ENCODE measurements at regions not wholly inside any gene's neighbourhood (a gene's known extent, or its start where the extent isn't known, plus 50 kb on each side); places are given as distances from the start of the nearest gene placed in this dataset.

DNA sequence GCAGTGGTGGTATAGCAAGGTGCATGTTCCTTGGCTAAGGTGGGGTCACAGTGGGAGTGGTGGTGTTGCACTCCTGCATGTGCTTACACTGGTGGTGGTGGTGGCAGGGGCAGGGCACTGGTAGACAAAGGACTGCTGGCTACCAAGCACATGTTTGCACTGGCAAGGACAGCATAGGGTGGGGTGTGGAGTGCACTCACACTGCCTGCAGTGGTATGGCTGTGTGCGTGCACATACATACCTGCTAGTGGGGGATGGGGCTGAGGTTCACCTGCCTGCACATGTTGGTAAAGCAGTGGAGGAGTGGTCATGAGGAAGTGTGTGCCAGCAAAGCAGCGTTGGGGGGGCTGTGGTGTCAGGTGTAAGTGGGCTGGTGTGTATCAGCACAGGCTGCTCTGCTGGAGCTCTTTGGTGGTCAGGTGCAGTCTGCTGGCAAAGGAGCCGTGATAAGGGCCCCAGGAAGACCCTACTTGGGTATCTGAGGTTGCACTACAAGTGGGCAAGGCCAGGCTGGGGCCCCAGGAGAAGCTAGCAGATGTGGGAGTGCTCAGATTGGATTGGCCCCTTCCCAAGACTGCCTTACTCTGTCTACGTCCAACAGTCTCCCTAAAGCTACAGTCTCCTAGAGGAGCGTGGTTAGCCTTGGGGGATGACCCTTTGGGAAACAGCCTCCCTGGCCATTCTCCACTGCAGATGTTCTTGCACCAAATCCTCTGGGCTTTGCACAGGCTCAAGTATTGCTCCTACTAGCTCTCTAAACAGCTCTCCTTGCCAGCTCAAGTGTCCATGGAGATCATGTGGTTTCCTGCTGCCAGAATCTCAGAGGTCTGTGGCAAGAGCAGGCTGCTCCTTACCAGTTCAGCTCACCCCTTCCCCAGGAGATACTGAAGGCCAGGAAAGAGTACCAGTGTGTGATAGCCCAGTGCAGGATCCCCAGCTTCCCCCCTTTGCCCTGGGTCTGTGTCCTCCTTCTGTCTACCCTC is 486.3 kb upstream of the PABPC4L start:
- H3K27ac Mint-ChIP-seq: no peak overlapping the region
- DNase-seq: no peak
- H3K4me1 Mint-ChIP-seq (ENCODE audit: low read depth): no peaks in the 10 kb centered on the region
- no peaks in the 10 kb centered on the region for H3K36me3 Mint-ChIP-seq
- CTCF ChIA-PET: no interaction called here
- H3K27me3 Mint-ChIP-seq: no peaks in the 10 kb centered on the region
- POLR2A ChIA-PET: no interaction called here
- peaks cover 5% of the 10 kb centered on the region for H3K9me3 Mint-ChIP-seq
- no peak overlapping the region for H3K4me3 Mint-ChIP-seq
- intact Hi-C loops (cut with micrococcal nuclease): no loop called here

DNA sequence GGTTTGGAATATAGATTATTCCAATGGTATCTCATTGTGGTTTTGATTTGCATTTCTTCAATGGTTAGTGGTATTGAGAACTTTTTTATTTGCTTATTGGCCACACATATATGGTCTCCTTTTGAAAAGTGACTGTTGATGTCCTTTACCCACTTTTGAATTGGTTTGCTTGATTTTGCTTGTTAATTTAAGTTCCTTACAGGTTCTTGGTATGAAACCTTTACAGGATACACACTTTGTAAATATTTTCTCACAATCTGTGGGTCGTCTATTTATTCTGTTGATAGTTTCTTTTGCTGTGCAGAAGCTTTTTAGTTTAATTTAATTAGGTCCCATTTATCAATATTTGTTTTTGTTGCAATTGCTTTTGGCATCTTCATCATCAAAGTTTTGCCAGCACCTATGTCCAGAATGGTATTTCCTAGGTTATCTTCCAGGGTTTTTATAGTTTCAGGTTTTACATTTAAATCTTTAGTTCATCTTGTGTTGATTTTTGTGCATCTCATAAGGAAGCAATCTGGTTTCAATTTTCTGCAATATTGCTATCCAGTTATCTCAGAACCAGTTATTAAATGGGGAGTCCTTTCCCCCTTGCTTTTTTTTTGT is 475.7 kb upstream of the PABPC4L start:
- ChIA-PET POLR2A (no interaction called here), CTCF (no interaction called here)
- Mint-ChIP-seq H3K27ac (no peak overlapping the region), H3K27me3 (no peaks in the 10 kb centered on the region), H3K4me1 (ENCODE audit: low read depth) (no peaks in the 10 kb centered on the region), H3K36me3 (no peaks in the 10 kb centered on the region), H3K4me3 (no peak overlapping the region), H3K9me3 (peaks cover 25% of the 10 kb centered on the region)
- DNase-seq: no peak
- intact Hi-C loops (cut with micrococcal nuclease): no loop called here

DNA sequence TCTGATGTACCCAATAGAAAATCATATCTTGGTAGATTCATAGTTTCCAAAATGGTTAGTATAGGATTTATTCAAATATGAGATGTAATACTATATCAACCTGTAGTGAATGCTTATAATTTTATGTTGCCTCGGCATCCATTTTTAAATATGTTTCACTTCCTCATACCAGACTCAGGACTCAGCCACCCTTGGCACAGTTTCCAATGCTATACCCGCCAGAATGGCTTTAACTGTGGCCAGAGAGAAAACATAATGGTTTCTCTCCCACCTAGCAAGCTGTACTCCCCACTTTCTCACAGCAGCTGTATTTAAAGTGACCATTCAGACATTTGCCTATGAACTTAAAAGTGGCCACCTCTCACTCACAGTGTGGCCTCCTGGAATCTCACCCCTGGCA is 466.6 kb upstream of the PABPC4L start:
- CTCF ChIA-PET: no interaction called here
- Mint-ChIP-seq H3K9me3 (peaks cover 5% of the 10 kb centered on the region), H3K27me3 (no peaks in the 10 kb centered on the region), H3K27ac (no peak overlapping the region), H3K4me1 (ENCODE audit: low read depth) (no peaks in the 10 kb centered on the region), H3K4me3 (no peak overlapping the region), H3K36me3 (no peaks in the 10 kb centered on the region)
- intact Hi-C loops (cut with micrococcal nuclease): no loop called here
- no peak for DNase-seq
- POLR2A ChIA-PET: no interaction called here

DNA sequence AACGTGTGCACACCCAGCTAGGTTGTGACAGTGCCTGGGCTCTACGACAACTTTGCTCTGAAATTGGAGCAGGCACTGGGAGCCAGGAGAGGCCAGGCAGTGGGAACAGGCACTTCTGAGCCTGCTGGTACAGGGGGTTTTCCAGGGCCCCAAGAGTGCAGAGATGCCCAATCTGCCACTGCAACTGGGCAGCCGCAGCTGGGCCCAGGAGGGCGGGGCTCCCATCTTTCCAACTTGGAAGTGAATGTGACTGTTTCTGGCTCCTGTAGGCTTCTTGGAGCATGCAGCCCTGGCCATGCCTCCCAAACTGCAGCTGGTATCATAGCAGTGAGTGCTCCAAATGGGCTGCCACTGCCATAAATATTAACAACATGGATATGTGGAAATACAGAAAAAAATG is 465.1 kb upstream of the PABPC4L start:
- intact Hi-C loops (cut with micrococcal nuclease): no loop called here

DNA sequence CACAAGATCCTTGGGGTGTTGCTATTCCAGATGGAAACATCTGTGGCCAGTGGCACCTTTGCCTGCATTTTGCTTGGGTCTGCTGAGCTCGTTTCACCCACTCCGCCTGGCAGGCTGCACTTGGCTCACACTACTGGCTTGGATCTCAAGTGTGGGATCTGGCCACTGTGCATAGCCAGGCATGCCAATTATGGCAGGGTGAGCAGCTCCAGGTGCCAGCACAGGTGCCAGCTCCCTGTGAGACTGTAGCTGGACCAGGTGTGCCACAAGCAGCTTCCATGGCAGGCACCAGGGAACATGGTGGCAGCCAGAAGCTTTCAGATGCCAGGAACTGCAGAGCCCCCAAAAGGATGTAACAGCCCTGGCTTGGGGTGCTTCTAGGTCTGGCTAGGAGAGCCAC is 463.8 kb upstream of the PABPC4L start:
- Mint-ChIP-seq H3K4me3 (no peak overlapping the region), H3K4me1 (ENCODE audit: low read depth) (no peaks in the 10 kb centered on the region), H3K9me3 (peaks cover 7% of the 10 kb centered on the region), H3K27ac (no peak overlapping the region), H3K36me3 (no peaks in the 10 kb centered on the region), H3K27me3 (no peaks in the 10 kb centered on the region)
- ChIA-PET CTCF (no interaction called here), POLR2A (no interaction called here)
- intact Hi-C loops (cut with micrococcal nuclease): no loop called here
- no peak for DNase-seq

More for the DNA sequence above, 465.1 kb upstream of the PABPC4L start:
- DNase-seq: no peak
- H3K9me3 Mint-ChIP-seq: peaks cover 7% of the 10 kb centered on the region
- H3K27ac Mint-ChIP-seq: no peak overlapping the region
- H3K27me3 Mint-ChIP-seq: no peaks in the 10 kb centered on the region
- H3K4me3 Mint-ChIP-seq: no peak overlapping the region
- POLR2A ChIA-PET: no interaction called here
- CTCF ChIA-PET: no interaction called here
- no peaks in the 10 kb centered on the region for H3K4me1 Mint-ChIP-seq (ENCODE audit: low read depth)
- no peaks in the 10 kb centered on the region for H3K36me3 Mint-ChIP-seq

DNA sequence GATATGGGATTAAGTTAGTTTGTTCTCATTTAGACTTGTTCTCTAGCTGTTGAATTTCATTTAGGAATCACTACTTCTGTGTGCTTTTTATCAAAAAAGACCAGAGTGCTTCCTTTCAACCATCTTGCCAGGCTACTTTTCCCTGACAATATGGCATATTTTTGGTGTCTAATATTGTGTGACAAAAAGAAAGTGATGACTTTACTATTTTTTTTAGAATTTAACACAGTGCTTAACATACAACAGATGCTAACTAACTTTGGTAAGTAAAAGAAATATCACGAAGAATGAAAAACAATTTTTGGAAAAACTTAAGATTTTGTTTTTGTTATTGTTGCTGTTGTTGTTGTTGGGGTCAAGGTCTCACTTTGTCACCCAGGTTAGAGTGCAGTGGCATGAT is 462.2 kb upstream of the PABPC4L start:
- Mint-ChIP-seq H3K27me3 (no peaks in the 10 kb centered on the region), H3K9me3 (peaks cover 4% of the 10 kb centered on the region), H3K27ac (no peak overlapping the region), H3K36me3 (no peaks in the 10 kb centered on the region), H3K4me3 (no peak overlapping the region), H3K4me1 (ENCODE audit: low read depth) (no peaks in the 10 kb centered on the region)
- DNase-seq: no peak
- intact Hi-C loops (cut with micrococcal nuclease): no loop called here
- ChIA-PET CTCF (no interaction called here), POLR2A (no interaction called here)

DNA sequence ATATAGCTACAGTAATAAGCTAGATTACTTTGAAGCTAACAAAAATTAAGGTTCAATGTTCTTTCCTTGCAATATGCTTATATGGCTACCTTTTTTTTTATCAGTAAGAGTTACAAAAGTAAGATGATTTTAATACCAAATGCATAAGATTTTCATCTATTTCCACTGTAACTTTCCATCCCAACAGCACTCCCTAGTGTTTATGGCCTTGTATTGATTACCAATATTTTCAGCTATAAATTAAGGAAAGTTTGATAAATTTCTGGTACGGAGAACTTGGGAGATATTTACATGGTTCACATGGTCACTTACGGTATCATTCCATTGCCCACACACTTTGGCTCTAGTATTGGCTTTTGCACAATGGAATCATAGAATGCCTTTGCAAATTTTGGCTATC is 448.9 kb upstream of the PABPC4L start:
- Mint-ChIP-seq H3K36me3 (no peaks in the 10 kb centered on the region), H3K27ac (no peak overlapping the region), H3K9me3 (peaks cover 3% of the 10 kb centered on the region), H3K4me1 (ENCODE audit: low read depth) (no peaks in the 10 kb centered on the region), H3K27me3 (no peaks in the 10 kb centered on the region), H3K4me3 (no peak overlapping the region)
- intact Hi-C loops (cut with micrococcal nuclease): no loop called here
- POLR2A ChIA-PET: no interaction called here
- CTCF ChIA-PET: no interaction called here
- DNase-seq: no peak

DNA sequence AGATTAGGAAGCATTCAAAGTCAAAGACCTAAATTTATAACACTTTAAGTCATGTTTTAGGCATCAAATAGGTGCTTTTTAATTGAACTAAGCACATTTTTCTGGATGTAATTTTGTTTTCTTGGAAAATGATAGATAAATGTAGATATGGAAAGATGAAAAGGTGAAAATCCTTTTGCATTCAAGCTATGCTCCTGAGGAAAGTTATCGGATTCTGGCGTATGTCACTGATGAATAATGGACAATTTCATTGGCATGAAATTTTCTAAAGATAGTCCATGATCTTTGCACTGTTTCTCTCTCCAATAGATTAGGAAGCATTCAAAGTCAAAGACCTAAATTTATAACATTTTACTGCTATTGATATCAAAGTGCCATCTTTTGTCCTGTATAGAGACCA is 444.2 kb upstream of the PABPC4L start:
- intact Hi-C loops (cut with micrococcal nuclease): no loop called here
- Mint-ChIP-seq H3K27ac (no peak overlapping the region), H3K36me3 (no peaks in the 10 kb centered on the region), H3K9me3 (peaks cover 12% of the 10 kb centered on the region), H3K4me3 (no peak overlapping the region), H3K4me1 (ENCODE audit: low read depth) (no peaks in the 10 kb centered on the region), H3K27me3 (no peaks in the 10 kb centered on the region)
- ChIA-PET CTCF (no interaction called here), POLR2A (no interaction called here)
- no peak for DNase-seq

DNA sequence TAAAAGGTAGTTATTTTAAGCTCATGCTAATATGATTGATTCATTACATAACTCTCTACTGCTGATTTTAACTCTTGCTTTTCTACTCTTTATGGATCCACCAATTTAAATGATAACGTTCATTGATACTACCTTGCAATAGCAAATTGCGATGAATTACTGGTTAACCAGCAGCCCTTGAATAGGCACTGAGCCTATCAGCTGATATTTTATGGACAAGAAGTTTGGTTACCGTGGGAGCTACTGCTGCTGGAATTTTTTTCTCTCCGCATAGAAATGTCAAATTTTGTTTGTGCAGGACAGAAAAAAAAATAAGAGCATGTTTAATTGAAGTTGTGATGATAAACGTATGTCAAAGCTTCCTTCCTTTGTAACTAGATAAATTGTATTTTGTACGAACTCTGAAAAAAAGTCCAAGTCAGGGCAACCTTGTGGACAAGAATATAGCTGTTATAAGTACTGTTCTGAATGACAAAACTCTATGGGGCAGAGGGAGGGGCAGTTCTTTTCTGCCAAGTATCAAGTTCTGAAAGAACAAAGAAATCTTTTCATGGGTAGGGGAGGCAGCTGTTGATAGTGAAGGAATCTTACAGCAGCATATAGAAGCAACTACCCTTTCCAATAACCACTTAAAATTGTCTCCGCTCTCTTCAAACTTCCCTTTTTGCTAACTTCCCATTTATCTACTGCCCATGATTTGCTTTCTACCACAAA is 434.9 kb upstream of the PABPC4L start:
- Mint-ChIP-seq H3K9me3 (peaks cover 13% of the 10 kb centered on the region), H3K36me3 (no peaks in the 10 kb centered on the region), H3K27ac (no peak overlapping the region), H3K27me3 (no peaks in the 10 kb centered on the region), H3K4me3 (no peak overlapping the region), H3K4me1 (ENCODE audit: low read depth) (no peaks in the 10 kb centered on the region)
- no peak for DNase-seq
- POLR2A ChIA-PET: no interaction called here
- CTCF ChIA-PET: no interaction called here
- intact Hi-C loops (cut with micrococcal nuclease): no loop called here

DNA sequence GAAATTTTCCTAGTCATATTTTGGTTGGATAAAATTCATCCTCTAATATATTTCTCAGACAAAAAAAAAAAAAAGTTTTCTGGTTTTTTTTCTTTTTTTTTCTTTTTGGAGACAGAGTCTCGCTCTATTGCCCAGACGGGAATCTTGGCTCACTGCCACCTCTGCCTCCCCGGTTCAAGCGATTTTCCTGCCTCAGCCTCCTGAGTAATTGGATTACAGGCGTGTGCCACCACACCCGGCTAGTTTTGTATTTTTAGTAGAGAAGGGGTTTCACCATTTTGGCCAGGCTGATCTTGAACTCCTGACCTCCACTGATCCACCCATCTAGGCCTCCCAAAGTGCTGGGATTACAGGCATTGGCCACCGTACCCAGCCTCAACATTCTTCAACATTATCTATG is 432.7 kb upstream of the PABPC4L start:
- Mint-ChIP-seq H3K9me3 (peaks cover 11% of the 10 kb centered on the region), H3K27me3 (no peaks in the 10 kb centered on the region), H3K36me3 (no peaks in the 10 kb centered on the region), H3K4me1 (ENCODE audit: low read depth) (no peaks in the 10 kb centered on the region), H3K27ac (no peak overlapping the region), H3K4me3 (no peak overlapping the region)
- DNase-seq: no peak
- intact Hi-C loops (cut with micrococcal nuclease): no loop called here
- ChIA-PET POLR2A (no interaction called here), CTCF (no interaction called here)

DNA sequence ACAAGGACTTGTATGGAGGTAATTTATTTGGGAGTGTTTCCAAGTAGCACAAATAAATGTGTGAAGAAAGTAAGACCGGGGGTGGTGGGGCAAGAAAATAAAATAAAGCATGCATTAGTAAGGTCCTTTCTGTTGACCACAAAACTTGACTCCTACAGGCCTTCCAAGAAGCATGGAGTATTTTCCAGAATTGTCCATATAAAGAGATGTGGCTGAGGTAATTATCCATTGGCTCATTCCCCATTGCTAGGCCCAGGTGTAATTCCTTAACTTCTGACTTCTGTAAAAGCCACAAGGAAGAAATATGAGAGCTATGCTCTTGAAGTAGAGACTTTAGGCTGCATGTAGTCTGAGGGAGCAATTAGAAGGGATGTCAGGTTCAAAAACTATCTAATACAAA is 430.5 kb upstream of the PABPC4L start:
- ChIA-PET POLR2A (no interaction called here), CTCF (no interaction called here)
- intact Hi-C loops (cut with micrococcal nuclease): no loop called here
- Mint-ChIP-seq H3K4me1 (ENCODE audit: low read depth) (no peaks in the 10 kb centered on the region), H3K27me3 (no peaks in the 10 kb centered on the region), H3K4me3 (no peak overlapping the region), H3K9me3 (peaks cover 6% of the 10 kb centered on the region), H3K27ac (no peak overlapping the region), H3K36me3 (no peaks in the 10 kb centered on the region)
- no peak for DNase-seq

DNA sequence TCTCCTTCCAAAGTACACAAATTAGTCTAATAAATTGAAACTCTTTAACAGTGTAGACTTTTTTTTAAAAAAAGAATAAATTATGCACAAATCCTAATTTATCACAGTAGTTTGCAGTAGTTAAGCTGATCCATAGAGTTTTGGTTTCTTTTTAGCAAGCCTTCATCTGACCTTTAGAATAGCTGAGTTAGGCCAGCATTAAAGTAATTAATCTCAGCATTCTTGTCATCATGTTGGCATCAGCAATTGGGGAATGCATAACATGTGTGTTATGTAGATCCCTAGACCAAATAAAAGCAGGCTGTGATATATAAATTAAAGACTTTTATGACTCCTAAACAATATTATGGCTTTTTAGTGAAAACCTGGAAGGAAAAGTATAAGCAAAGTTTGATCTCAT is 426.5 kb upstream of the PABPC4L start:
- DNase-seq: no peak
- no peaks in the 10 kb centered on the region for H3K36me3 Mint-ChIP-seq
- no peaks in the 10 kb centered on the region for H3K27me3 Mint-ChIP-seq
- peaks cover 8% of the 10 kb centered on the region for H3K9me3 Mint-ChIP-seq
- H3K4me3 Mint-ChIP-seq: no peak overlapping the region
- intact Hi-C loops (cut with micrococcal nuclease): no loop called here
- ChIA-PET POLR2A (no interaction called here), CTCF (no interaction called here)
- H3K4me1 Mint-ChIP-seq (ENCODE audit: low read depth): no peaks in the 10 kb centered on the region
- no peak overlapping the region for H3K27ac Mint-ChIP-seq

DNA sequence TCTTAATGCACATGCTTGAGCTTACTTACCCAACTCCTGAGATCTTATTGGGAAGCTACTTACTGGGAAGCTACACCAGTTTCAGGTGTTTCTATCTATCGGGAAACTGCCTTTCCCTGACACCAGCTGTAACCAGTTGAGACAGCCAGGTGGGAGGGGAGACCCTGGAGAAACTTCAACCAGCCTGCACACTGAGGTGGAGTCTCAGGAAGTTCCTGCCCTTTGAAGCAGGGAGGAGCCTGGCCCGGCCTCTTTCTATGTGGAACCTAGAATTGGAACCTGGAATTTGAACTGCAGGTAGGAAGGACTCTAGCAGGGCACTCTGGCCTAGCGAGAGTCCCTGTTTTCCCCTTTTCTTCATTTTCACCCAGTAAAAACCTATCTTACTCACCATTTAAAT is 425.8 kb upstream of the PABPC4L start:
- intact Hi-C loops (cut with micrococcal nuclease): no loop called here
- Mint-ChIP-seq H3K4me1 (ENCODE audit: low read depth) (no peaks in the 10 kb centered on the region), H3K27ac (no peak overlapping the region), H3K4me3 (no peak overlapping the region), H3K36me3 (no peaks in the 10 kb centered on the region), H3K27me3 (no peaks in the 10 kb centered on the region), H3K9me3 (peaks cover 8% of the 10 kb centered on the region)
- POLR2A ChIA-PET: no interaction called here
- DNase-seq: no peak
- CTCF ChIA-PET: no interaction called here
